ENCODE measurements at regions not wholly inside any gene's neighbourhood (a gene's known extent, or its start where the extent isn't known, plus 50 kb on each side); places are given as distances from the start of the nearest gene placed in this dataset.

DNA sequence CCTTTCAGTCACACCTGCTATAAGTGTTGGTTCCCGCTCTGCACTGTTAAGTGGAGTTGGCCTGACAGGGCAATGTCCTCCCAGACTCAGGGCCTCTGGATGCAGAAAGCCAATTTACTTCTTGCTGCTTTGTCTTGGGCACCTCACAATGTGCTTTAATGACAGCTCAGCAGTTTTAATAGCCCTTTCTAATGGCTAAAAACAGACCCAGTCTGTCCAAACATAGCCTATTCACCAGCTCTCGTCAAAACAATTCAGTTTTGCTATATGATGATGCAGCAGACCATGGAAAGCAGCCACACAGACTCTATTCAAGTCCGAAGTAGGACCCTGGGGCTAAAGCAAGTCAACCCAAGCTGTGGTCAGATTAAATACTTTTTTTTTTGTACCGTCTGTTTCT is 529.1 kb upstream of the SEMA6A start:
- no peak for TF ChIP-seq POLR2A (IDR thresholded peaks at IDR 0.05)
- TF ChIP-seq, protein P1, sequence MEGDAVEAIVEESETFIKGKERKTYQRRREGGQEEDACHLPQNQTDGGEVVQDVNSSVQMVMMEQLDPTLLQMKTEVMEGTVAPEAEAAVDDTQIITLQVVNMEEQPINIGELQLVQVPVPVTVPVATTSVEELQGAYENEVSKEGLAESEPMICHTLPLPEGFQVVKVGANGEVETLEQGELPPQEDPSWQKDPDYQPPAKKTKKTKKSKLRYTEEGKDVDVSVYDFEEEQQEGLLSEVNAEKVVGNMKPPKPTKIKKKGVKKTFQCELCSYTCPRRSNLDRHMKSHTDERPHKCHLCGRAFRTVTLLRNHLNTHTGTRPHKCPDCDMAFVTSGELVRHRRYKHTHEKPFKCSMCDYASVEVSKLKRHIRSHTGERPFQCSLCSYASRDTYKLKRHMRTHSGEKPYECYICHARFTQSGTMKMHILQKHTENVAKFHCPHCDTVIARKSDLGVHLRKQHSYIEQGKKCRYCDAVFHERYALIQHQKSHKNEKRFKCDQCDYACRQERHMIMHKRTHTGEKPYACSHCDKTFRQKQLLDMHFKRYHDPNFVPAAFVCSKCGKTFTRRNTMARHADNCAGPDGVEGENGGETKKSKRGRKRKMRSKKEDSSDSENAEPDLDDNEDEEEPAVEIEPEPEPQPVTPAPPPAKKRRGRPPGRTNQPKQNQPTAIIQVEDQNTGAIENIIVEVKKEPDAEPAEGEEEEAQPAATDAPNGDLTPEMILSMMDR (IDR thresholded peaks at IDR 0.05): no peak
